CD14-positive monocyte (primary cell): ENCODE measurements at regions not wholly inside any gene's neighbourhood (a gene's known extent, or its start where the extent isn't known, plus 50 kb on each side); places are given as distances from the start of the nearest gene placed in this dataset.

Experiments
- DNase-seq, 3 donors: peaks; one replicate each; pipeline ENCODE4 v3.0.0-alpha.2; 2011 to 2022
- H2AFZ ChIP-seq: 2 replicates; pipeline ENCODE4 v1.6.0; 2012; ENCODE audit warnings: mild to moderate bottlenecking, low read depth, low read length, inconsistent platforms; ENCODE audit not compliant: insufficient read depth, poor library complexity, severe bottlenecking
- H3K27ac ChIP-seq, 2 donors: 1 replicate in 1 of 2; 2 replicates in 1 of 2; pipeline ENCODE4 v1.5.1; 2012 to 2013; ENCODE audit warnings: low read length in 2 of 2, control low read depth in 1 of 2, inconsistent platforms in 1 of 2, low read depth in 1 of 2, mild to moderate bottlenecking in 1 of 2
- H3K27me3 ChIP-seq, 2 donors: one replicate each; pipeline versions ENCODE4 v1.6.0 to v1.6.1; 2011 to 2013; ENCODE audit warnings: low read length in 2 of 2; ENCODE audit not compliant: control insufficient read depth in 2 of 2, insufficient read depth in 2 of 2
- H3K36me3 ChIP-seq, 2 donors: replicated peaks in 1 of 2; 1 replicate in 1 of 2; 2 replicates in 1 of 2; pipeline versions ENCODE4 v1.5.1 to v1.6.1; 2012 to 2013; ENCODE audit warnings: low read length in 2 of 2, control low read depth in 1 of 2, inconsistent platforms in 1 of 2, mild to moderate bottlenecking in 1 of 2; ENCODE audit not compliant: insufficient read depth in 2 of 2, control insufficient read depth in 1 of 2
- H3K4me1 ChIP-seq, 2 donors: 1 replicate in 1 of 2; 2 replicates in 1 of 2; pipeline versions ENCODE4 v1.5.1 to v1.6.1; 2012 to 2013; ENCODE audit warnings: low read length in 2 of 2, control low read depth in 1 of 2, inconsistent platforms in 1 of 2, mild to moderate bottlenecking in 1 of 2, moderate library complexity in 1 of 2; ENCODE audit not compliant: insufficient read depth in 2 of 2, control insufficient read depth in 1 of 2
- H3K4me2 ChIP-seq: replicated peaks from 2 replicates; pipeline ENCODE3; 2012; ENCODE audit warnings: low read length, moderate library complexity, mild to moderate bottlenecking; ENCODE audit not compliant: poor library complexity, severe bottlenecking; ENCODE audit errors: extremely low read depth
- H3K4me3 ChIP-seq, 3 experiments: fragments of 200-600 bp in 1 of 3; sonication (generic) in 1 of 3; replicated peaks in 1 of 3; 1 replicate in 2 of 3; 2 replicates in 1 of 3; pipeline ENCODE4 v1.5.1; 2011 to 2013; ENCODE audit warnings: low read length in 3 of 3, mild to moderate bottlenecking in 3 of 3, control low read depth in 2 of 3, low read depth in 2 of 3, inconsistent platforms in 1 of 3, moderate library complexity in 1 of 3
- H3K79me2 ChIP-seq: 2 replicates; pipeline ENCODE4 v1.6.0; 2012; ENCODE audit warnings: mild to moderate bottlenecking, control low read depth, inconsistent platforms, low read length, moderate library complexity; ENCODE audit not compliant: insufficient read depth
- H3K9ac ChIP-seq: 2 replicates; pipeline ENCODE4 v1.6.0; 2017; ENCODE audit warnings: low read length, mild to moderate bottlenecking; ENCODE audit not compliant: insufficient read depth, poor library complexity, severe bottlenecking
- H3K9me3 ChIP-seq, 2 donors: replicated peaks in 1 of 2; 1 replicate in 1 of 2; 2 replicates in 1 of 2; pipeline versions ENCODE4 v1.5.1 to v1.6.1; 2012 to 2013; ENCODE audit warnings: low read length in 2 of 2, control low read depth in 1 of 2; ENCODE audit not compliant: control insufficient read depth in 1 of 2, insufficient read depth in 1 of 2
- H4K20me1 ChIP-seq: 2 replicates; pipeline ENCODE4 v1.6.0; 2012; ENCODE audit warnings: mild to moderate bottlenecking, low read length, control low read depth, moderate library complexity; ENCODE audit not compliant: insufficient read depth
- H3K27ac Mint-ChIP-seq, 7 donors: one replicate each; pipeline ENCODE4 v1.8.0; 2020; ENCODE audit warnings: mild to moderate bottlenecking in 7 of 7, mixed read lengths in 7 of 7, moderate library complexity in 6 of 7, inconsistent platforms in 2 of 7
- H3K27me3 Mint-ChIP-seq, 3 donors: one replicate each; pipeline ENCODE4 v1.8.0; 2021 to 2022; ENCODE audit warnings: low read depth in 3 of 3, mild to moderate bottlenecking in 3 of 3, mixed read lengths in 3 of 3, moderate library complexity in 3 of 3, inconsistent platforms in 1 of 3
- H3K36me3 Mint-ChIP-seq, 2 donors: one replicate each; pipeline ENCODE4 v1.8.0; 2020; ENCODE audit warnings: mixed read lengths in 2 of 2, inconsistent platforms in 1 of 2, mild to moderate bottlenecking in 1 of 2
- H3K4me1 Mint-ChIP-seq: one replicate; pipeline ENCODE4 v1.8.0; 2020; ENCODE audit warnings: mild to moderate bottlenecking, mixed read lengths
- H3K4me3 Mint-ChIP-seq, 2 donors: one replicate each; pipeline ENCODE4 v1.8.0; 2020; ENCODE audit warnings: mild to moderate bottlenecking in 2 of 2, mixed read lengths in 2 of 2, moderate library complexity in 1 of 2
- H3K9me3 Mint-ChIP-seq, 7 donors: one replicate each; pipeline ENCODE4 v1.8.0; 2020 to 2022; ENCODE audit warnings: mixed read lengths in 7 of 7, mild to moderate bottlenecking in 6 of 7, moderate library complexity in 6 of 7, inconsistent platforms in 2 of 7
- CTCF ChIP-seq: fragments of 200-600 bp; IDR thresholded peaks from one replicate; pipeline ENCODE4 v1.8.0; 2022; ENCODE audit warnings: antibody characterized with exemption, mild to moderate bottlenecking
- WGBS: methylation state at CpG from one replicate; pipeline ENCODE4 v1.1.5; 2013; ENCODE audit warnings: missing lambda C conversion rate; ENCODE audit not compliant: insufficient coverage; 5-methylcytosine and 5-hydroxymethylcytosine counted together
- intact Hi-C, 2 donors: fragments of 100-400 bp; cut with micrococcal nuclease; formaldehyde crosslinking; loops; one replicate each; pipeline versions ENCODE4 v1.15.0 to v1.15.1; 2023

GRCh38 chr13:67860315-67860714 lies 630.2 kb upstream of the PCDH9 start:
- DNase-seq: no peak
- Mint-ChIP-seq H3K27ac (no peak overlapping the region), H3K9me3 (peaks cover 0 to 17% (median 11%) of the 10 kb centered on the region in 7 donors), H3K27me3 (peaks cover 0 to 1% (median 0%) of the 10 kb centered on the region in 3 donors), H3K4me3 (no peak overlapping the region), H3K36me3 (no peaks in the 10 kb centered on the region), H3K4me1 (no peaks in the 10 kb centered on the region)
- Histone ChIP-seq H2AFZ (no peak overlapping the region), H3K27ac (no peak overlapping the region), H4K20me1 (no peaks in the 10 kb centered on the region), H3K9me3 (peaks cover 10 to 17% of the 10 kb centered on the region in 2 donors), H3K9ac (no peak overlapping the region), H3K4me1 (no peaks in the 10 kb centered on the region), H3K79me2 (no peaks in the 10 kb centered on the region), H3K4me3 (no peak overlapping the region), H3K27me3 (no peaks in the 10 kb centered on the region), H3K4me2 (no peak overlapping the region), H3K36me3 (no peaks in the 10 kb centered on the region)
- intact Hi-C loops: no loop called here
- no peak for TF ChIP-seq CTCF
- no CpG with 5 or more reads among the region's 3 CpGs for WGBS

GRCh38 chr13:67859904-67860303 lies 629.8 kb upstream of the PCDH9 start:
- Mint-ChIP-seq H3K27ac (no peak overlapping the region), H3K36me3 (no peaks in the 10 kb centered on the region), H3K4me3 (no peak overlapping the region), H3K4me1 (no peaks in the 10 kb centered on the region), H3K27me3 (peaks cover 0 to 1% (median 0%) of the 10 kb centered on the region in 3 donors), H3K9me3 (peaks cover 0 to 17% (median 11%) of the 10 kb centered on the region in 7 donors)
- intact Hi-C loops: no loop called here
- Histone ChIP-seq H3K36me3 (no peaks in the 10 kb centered on the region), H3K27me3 (no peaks in the 10 kb centered on the region), H2AFZ (no peak overlapping the region), H3K79me2 (no peaks in the 10 kb centered on the region), H4K20me1 (no peaks in the 10 kb centered on the region), H3K27ac (no peak overlapping the region), H3K9ac (no peak overlapping the region), H3K9me3 (peaks cover 10 to 17% of the 10 kb centered on the region in 2 donors), H3K4me2 (no peak overlapping the region), H3K4me3 (no peak overlapping the region), H3K4me1 (no peaks in the 10 kb centered on the region)
- TF ChIP-seq CTCF: no peak
- no peak for DNase-seq
- WGBS: 97% methylated on average over 3 of the region's 3 CpGs
